HG03442 (cell line): ENCODE measurements at regions not wholly inside any gene's neighbourhood (a gene's known extent, or its start where the extent isn't known, plus 50 kb on each side); places are given as distances from the start of the nearest gene placed in this dataset.

Experiments used
- ATAC-seq: cut with Tn5 transposase; IDR thresholded peaks from one replicate; pipeline ENCODE4 v1.9.1; 2021; ENCODE audit warnings: mild to moderate bottlenecking, moderate library complexity; ENCODE audit not compliant: unreplicated experiment

DNA sequence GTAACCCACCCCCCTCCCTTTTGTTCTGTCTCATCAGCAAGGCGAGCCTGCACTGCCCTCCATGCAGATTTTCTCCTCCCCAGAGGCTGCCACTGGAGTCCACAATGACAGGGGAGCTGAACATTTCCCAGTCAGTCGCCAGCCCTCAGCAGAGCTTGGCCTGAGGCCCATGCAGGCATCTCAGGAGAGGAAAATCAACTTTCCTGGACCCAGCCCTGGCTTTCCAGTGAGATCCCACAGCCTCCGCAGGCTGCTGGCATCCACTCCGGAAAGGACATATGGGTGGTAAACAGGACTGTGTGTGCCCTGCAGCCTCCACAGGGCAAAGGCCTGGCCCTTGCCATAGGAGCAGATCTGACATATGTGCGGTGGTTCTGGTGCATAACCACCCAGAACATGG lies 253.8 kb downstream of the TNS1 start:
- ATAC-seq: no peak

DNA sequence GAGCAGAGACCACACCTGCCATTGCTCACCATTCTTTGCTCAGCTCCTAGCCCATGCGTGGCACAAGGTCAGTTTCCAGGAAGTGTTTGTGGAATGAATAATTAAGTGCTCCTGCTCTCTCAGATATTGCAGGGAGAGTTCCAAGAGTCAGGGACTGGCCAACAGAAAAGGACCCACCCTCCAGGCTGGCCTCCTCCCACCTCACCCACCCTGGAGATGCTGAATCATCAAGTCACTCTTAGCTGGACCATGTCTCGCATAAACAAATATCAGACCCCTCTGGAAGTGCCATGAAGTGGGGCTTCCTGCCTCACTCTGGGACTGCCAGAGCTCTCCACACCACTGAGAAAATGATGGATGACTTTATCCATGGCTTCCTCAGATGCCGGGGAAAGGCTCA lies 256.0 kb downstream of the TNS1 start:
- ATAC-seq: no peak

DNA sequence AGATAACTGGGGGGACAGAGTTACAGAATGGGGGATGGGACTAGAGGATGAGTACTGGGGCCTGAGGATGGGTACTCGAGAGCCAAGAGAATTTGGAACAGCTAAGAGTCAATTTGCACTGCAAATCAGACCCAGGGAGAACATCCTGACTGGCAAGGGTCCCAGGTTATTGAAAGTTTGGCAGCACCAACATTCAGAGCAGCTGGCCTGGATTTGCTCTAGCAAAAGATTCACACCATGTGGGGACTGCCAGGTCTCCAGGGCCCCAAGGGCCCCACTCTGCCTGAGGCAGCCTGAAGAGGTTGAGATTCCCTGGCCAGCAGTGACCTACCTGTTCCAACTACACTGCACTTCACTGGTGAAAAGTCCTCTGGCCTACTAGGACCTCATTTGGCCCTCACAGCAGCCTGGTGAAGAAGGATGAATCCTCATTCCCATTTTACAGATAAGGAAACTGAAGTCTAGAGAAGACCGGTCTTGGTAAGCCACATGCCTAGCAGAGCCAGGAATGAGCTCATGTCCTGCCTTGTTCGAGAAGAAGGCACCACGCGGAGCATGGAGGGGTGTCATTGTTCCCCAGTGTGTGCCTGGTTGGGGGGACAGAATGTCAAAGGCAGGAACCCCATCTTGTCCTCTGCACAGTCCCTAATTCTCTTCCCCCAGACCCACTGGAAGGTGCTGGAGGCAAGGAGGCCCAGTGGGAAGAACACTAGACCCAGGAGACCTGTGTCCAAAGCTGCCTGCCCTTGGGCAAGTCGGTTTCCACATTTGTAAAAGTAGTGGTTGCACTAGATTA lies 258.6 kb downstream of the TNS1 start:
- ATAC-seq: no peak

DNA sequence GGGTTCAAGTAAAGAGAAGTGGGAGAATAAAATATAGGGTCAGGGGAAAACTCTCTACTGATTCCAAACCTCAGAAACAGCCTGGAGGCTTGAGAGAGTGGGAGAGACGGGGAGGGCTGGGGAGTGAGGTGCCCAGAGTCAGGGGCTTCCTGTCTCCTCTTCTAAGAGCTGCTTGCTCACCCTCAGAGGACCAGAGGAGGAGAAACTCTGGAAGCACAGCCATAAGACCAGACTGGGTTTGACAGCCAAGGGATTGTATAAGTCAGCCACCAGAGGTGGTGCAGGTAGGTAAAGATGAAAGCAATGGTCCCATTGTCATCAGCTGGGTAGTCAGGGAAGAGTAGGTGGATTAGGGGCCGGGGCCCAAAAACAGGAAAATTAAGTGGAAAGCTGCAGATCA lies 259.4 kb downstream of the TNS1 start:
- no peak for ATAC-seq

- no peak for ATAC-seq
These were observed 260.0 kb downstream of the TNS1 start for GRCh38 chr2:217742841-217743240.

DNA sequence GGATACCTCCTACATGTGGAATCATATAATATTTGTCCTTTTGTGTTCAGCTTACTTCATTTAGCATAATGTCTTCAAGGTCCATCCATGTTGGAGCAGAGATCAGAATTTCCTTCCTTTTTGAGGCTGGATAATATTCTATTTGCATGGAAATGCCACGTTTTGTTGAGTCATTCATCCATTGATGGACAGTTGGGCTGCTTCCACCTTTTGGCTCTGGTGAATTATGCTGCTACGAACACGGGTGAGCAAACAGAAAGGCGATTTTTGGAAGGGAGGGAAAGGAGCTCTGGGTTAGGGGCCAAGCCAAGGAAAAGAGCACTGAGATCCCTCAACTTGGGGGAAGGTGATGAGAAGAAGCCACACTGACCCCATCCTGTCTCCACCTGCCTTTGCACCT lies 260.5 kb downstream of the TNS1 start:
- ATAC-seq: no peak

- ATAC-seq: no peak
These were observed 261.3 kb downstream of the TNS1 start for GRCh38 chr2:217741381-217741955.

GRCh38 chr2:217740756-217741155 lies 262.0 kb downstream of the TNS1 start:
- ATAC-seq: no peak

DNA sequence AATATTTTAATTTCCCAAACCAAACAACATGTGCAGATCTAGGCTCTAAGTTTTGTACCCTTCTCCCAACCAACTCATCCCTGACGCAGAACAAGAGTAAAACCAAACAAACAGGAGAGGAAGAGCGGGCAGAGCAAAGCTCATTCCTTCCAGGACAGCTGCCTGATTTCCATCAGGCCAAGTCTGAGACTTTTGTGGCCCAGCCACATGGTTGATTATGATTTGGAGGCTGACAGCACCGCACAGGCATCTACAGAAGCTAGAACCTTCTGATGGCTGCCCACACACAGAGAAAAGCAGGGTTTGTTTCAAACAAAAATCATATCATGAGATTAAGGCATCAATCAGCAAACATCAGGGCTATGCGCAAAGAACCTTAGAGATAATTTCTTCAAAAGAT lies 262.6 kb downstream of the TNS1 start:
- no peak for ATAC-seq

GRCh38 chr2:217739741-217740140 lies 263.1 kb downstream of the TNS1 start:
- no peak for ATAC-seq

DNA sequence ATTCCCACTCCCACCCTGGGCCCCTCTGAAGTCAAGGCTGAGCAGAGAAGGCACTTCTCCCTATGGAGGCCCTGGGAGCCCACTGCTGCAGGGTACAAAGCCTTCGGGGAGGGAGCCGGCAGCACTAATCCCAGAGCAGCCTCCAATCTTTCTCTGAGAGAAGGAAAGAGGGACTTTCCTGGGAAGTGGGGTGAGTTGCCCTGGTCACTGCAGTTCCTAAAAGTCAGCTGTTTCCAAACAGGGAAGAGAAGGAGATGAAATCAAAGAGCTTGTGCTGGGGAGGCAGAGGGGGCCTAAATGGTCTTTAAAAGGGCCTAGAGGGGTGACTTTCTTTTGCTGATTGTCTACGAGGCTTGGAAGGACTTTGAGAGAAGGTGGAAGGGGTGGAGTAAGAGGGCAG lies 264.7 kb downstream of the TNS1 start:
- no peak for ATAC-seq

DNA sequence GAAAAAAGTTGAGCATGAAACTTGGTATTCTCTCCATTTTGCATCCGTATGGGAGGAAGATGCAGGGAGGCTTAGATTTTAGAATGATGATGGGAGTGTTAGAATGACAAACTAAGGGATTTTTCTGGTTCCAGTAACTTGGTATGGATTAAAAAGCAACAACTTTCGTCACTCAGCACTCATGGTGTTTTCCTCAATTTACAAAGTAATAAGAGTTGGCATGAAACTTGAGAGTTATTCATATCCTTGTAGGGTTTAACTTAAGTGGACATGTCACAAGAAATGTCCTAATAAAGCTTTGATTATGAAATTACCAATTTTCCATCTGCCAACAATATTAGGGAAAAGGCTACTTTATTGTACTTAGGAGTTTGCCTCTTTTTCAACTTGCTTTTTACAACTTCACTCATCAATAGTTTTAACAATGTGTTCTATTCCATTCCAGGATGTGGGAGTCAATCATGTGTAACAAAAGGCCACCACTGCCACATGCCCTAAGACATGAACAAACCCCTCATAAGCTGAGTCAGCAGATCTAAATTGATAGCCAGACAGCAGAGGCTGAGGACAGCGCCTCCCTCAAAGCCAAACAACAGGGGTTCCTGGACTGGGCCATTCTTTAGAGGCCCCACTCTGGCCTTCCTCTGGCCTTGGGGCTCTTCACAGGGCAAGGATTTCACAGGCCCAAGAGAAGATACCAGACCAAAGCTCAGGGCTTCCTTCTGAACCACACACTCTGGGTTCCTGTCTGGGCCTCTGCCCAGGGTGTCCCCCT lies 265.8 kb downstream of the TNS1 start:
- ATAC-seq: no peak

DNA sequence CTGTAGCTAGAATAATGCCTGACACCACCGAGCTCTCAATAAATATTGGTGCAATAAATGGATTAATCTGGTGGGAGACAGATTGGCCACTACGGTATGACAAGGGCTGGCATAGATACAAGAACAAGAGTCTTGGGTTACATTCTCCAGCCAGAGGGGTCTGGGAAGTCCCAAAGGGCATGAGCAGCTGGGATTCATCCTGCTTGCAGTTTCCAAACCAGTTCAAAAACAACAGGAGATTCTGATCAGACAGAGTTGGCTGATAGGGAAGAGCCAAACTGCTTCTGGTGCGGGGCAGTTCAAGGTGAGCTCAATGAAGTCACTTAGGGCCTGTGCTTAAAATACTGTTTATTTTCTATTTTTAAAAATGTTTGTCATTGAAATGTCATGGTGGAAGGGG lies 266.9 kb downstream of the TNS1 start:
- no peak for ATAC-seq

DNA sequence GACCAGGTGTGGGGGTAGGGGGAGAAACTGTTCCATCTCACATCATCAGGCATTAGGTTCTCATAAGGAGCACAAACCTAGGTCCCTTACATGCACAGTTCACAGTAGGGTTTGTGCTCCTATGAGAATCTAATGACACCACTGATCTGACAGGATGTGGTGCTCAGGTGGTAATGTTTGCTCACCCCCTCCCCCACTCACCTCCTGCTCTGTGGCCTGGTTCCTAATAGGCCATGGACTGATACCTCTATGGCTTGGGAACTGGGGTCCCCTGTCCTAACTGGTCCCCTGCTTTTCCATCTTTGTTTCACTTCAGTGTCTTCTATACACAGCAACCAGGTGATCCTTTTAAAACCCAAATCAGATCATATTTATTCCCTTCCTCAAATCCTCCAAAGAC lies 267.8 kb downstream of the TNS1 start:
- no peak for ATAC-seq

DNA sequence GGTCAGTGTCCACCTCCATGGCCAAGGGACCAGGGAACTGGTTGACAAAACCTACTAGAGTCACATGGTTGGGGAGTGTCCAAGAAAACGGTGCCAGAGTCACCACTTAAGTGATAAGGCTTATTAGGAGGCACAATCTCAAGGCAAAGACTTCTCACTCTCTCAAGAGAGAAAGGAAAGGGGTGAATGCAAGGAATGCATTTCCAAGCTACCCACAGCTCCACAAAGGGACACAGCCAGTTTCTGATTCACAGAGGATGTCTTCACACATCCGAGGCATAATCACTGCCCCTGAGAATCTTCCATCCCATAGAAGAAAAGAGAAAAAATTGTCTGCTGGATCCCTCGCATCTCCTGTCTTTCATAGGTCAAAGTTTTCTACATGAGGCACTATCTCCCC lies 269.3 kb downstream of the TNS1 start:
- ATAC-seq: no peak

DNA sequence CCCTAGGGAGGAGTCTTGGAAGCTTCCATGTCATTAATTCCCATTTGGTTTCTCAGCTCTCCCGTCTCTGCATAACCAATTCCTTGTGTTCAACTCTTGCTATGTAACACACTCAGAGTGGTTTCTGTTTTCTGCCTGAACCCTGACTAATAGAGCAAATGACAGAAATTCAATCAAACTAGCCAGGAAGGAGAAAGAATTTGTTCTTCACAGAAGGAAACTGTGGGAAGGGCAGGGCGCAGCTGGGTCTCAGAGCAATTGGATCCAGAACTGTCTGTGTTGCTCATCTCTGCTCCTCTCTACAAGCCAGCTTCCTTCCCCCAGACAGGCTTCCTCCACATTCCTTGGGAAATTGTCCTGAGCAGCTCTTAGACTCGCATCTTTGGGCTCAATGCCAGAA lies 269.8 kb downstream of the TNS1 start:
- no peak for ATAC-seq

DNA sequence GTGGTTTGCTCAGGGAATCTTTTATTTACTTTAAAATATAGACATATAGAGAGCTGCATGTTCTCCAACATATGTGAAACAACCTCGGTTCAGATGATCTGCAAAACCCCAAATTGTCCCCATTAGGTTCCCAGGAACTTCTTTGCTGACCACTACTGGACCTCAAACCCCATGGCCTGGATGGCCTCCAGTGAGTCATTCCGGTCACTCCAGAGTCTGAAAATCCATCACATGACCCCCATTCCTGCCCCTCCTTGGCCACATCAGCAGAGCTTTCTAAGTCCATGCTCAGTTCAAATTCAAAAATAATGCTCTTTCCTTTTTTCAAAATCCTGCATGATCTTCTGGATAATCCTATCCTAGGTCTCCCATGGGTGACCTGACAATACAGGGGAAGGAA lies 271.0 kb downstream of the TNS1 start:
- no peak for ATAC-seq

GRCh38 chr2:217729421-217730053 lies 273.3 kb downstream of the TNS1 start:
- no peak for ATAC-seq

DNA sequence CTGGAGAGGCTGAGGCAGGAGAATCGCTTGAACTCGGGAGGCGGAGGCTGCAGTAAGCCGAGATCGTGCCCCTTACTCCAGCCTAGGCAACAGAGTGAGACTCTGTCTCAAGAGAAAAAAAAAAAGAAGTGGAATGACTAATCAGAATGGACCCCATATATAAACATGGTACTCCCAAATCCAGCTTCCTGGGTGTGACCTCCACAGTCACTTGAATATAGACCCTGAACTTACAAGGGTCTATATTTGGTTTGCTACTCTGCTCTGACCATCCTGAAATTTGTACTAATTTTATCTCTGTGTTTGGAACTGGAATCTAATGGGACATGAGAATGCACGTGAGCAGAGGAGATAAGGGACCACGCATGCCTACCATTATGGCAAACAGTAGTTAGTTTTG lies 275.0 kb downstream of the TNS1 start:
- no peak for ATAC-seq

GRCh38 chr2:217725409-217725808 lies 277.4 kb downstream of the TNS1 start:
- no peak for ATAC-seq

GRCh38 chr2:217724471-217724870 lies 278.3 kb downstream of the TNS1 start:
- ATAC-seq: no peak

- ATAC-seq: no peak
These were observed 278.8 kb downstream of the TNS1 start for GRCh38 chr2:217723981-217724380.
